Trophoblast cell (in vitro differentiated cells and primary cell): ENCODE measurements at regions not wholly inside any gene's neighbourhood (a gene's known extent, or its start where the extent isn't known, plus 50 kb on each side); places are given as distances from the start of the nearest gene placed in this dataset.
A peak's percentile ranks its signal among the peaks of the same experiment; 100 is the strongest.

ENCODE experiments used
- DNase-seq, 2 donors: peaks; one replicate each; pipeline ENCODE4 v3.0.0-alpha.2; 2016
- H2AFZ ChIP-seq: 2 replicates; pipeline ENCODE4 v1.6.1; 2013; ENCODE audit warnings: low read length, moderate library complexity, mild to moderate bottlenecking; ENCODE audit not compliant: insufficient read depth, poor library complexity
- H2AK5ac ChIP-seq: 2 replicates; pipeline ENCODE4 v1.6.1; 2013; ENCODE audit warnings: mild to moderate bottlenecking, low read length
- H2BK120ac ChIP-seq: 2 replicates; pipeline ENCODE4 v1.6.1; 2013; ENCODE audit warnings: low read length, mild to moderate bottlenecking, moderate library complexity; ENCODE audit not compliant: insufficient read depth, poor library complexity
- H2BK12ac ChIP-seq: 2 replicates; pipeline ENCODE4 v1.6.1; 2013; ENCODE audit warnings: mild to moderate bottlenecking, low read length, moderate library complexity
- H2BK5ac ChIP-seq: 2 replicates; pipeline ENCODE4 v1.6.1; 2013; ENCODE audit warnings: low read length, low read depth, moderate library complexity, mild to moderate bottlenecking; ENCODE audit not compliant: poor library complexity
- H3K14ac ChIP-seq: 2 replicates; pipeline ENCODE4 v1.6.1; 2013; ENCODE audit warnings: mild to moderate bottlenecking, low read length
- H3K18ac ChIP-seq: 2 replicates; pipeline ENCODE4 v1.6.1; 2013; ENCODE audit warnings: mild to moderate bottlenecking, low read length
- H3K23ac ChIP-seq: 2 replicates; pipeline ENCODE4 v1.6.1; 2013; ENCODE audit warnings: low read length
- H3K27ac ChIP-seq: 2 replicates; pipeline ENCODE4 v1.5.1; 2013; ENCODE audit warnings: low read depth, mild to moderate bottlenecking, inconsistent platforms, low read length, moderate library complexity
- H3K27me3 ChIP-seq: 2 replicates; pipeline ENCODE4 v1.6.1; 2013; ENCODE audit warnings: inconsistent platforms, mild to moderate bottlenecking, low read length, moderate library complexity; ENCODE audit not compliant: insufficient read depth
- H3K36me3 ChIP-seq, 2 experiments: 1 replicate in 1 of 2; 2 replicates in 1 of 2; pipeline ENCODE4 v1.6.1; 2013; ENCODE audit warnings: low read length in 2 of 2, mild to moderate bottlenecking in 2 of 2, moderate library complexity in 1 of 2; ENCODE audit not compliant: insufficient read depth in 2 of 2, control insufficient read depth in 1 of 2
- H3K4ac ChIP-seq: 2 replicates; pipeline ENCODE4 v1.6.1; 2013; ENCODE audit warnings: low read depth, mild to moderate bottlenecking, low read length, moderate library complexity
- H3K4me1 ChIP-seq, 2 experiments: 1 replicate in 1 of 2; 2 replicates in 1 of 2; pipeline ENCODE4 v1.6.1; 2013; ENCODE audit warnings: low read length in 2 of 2, mild to moderate bottlenecking in 2 of 2, moderate library complexity in 1 of 2; ENCODE audit not compliant: insufficient read depth in 2 of 2, control insufficient read depth in 1 of 2
- H3K4me2 ChIP-seq: 2 replicates; pipeline ENCODE4 v1.6.1; 2013; ENCODE audit warnings: inconsistent platforms, mild to moderate bottlenecking, low read length, moderate library complexity
- H3K4me3 ChIP-seq: 2 replicates; pipeline ENCODE4 v1.5.1; 2013; ENCODE audit warnings: mild to moderate bottlenecking, low read depth, low read length, inconsistent platforms
- H3K79me1 ChIP-seq: one replicate; pipeline ENCODE4 v1.6.1; 2013; ENCODE audit warnings: low read length
- H3K79me2 ChIP-seq: 2 replicates; pipeline ENCODE4 v1.6.1; 2013; ENCODE audit warnings: low read length, mild to moderate bottlenecking; ENCODE audit not compliant: control insufficient read depth, insufficient read depth, poor library complexity
- H3K9ac ChIP-seq: 2 replicates; pipeline ENCODE4 v1.6.1; 2013; ENCODE audit warnings: mild to moderate bottlenecking, low read length
- H3K9me3 ChIP-seq: 2 replicates; pipeline ENCODE4 v1.6.1; 2013; ENCODE audit warnings: low read depth, mild to moderate bottlenecking, control low read depth, inconsistent platforms, low read length; ENCODE audit not compliant: insufficient read depth
- H4K12ac ChIP-seq: 2 replicates; pipeline ENCODE4 v1.6.1; 2013; ENCODE audit warnings: low read depth, mild to moderate bottlenecking, low read length, moderate library complexity
- H4K8ac ChIP-seq: 2 replicates; pipeline ENCODE4 v1.6.1; 2013; ENCODE audit warnings: low read depth, mild to moderate bottlenecking, low read length, moderate library complexity
- H4K91ac ChIP-seq: one replicate; pipeline ENCODE4 v1.6.1; 2013; ENCODE audit warnings: low read depth, mild to moderate bottlenecking, low read length, moderate library complexity
- WGBS: extraction: QIAGEN DNeasy Blood & Tissue Kit; methylation state at CpG from one replicate; pipeline ENCODE4 v1.1.7; 2013; ENCODE audit warnings: missing lambda C conversion rate; ENCODE audit not compliant: insufficient read length, insufficient coverage; ENCODE audit errors: extremely low coverage; 5-methylcytosine and 5-hydroxymethylcytosine counted together

DNA sequence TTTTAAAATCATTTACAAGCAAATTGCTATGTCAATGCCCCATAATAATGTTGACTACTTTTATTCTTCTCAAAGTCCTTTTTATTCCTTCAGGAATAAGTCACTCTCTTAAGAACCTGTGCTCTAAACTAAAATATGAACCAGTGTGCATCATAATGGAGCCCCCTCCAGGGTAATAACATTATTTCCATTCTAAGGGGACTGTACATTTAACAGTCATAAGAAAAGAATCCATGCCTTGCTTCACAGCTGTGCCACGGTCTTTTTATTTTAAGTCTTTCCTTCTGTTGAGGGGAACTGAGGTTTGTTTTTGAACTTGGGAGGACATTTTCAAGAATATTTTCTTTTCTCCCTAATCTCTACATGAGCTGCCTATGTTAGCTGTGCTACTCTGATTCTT lies 297.6 kb downstream of the MAN2A1 start:
- Histone ChIP-seq H2AFZ (no peak overlapping the region), H3K27ac (no peak overlapping the region), H3K18ac (no peak overlapping the region), H4K91ac (no peak overlapping the region), H4K8ac (no peak overlapping the region), H3K79me2 (no peaks in the 10 kb centered on the region), H3K79me1 (no peaks in the 10 kb centered on the region), H3K4me1 (peaks cover 0 to 3% of the 10 kb centered on the region in 2 experiments), H3K23ac (no peak overlapping the region), H2BK5ac (no peak overlapping the region), H3K4me3 (no peak overlapping the region), H2BK120ac (no peak overlapping the region), H3K4me2 (no peak overlapping the region), H2BK12ac (no peak overlapping the region), H2AK5ac (no peak overlapping the region), H3K4ac (no peak overlapping the region), H3K36me3 (no peaks in the 10 kb centered on the region), H4K12ac (no peak overlapping the region), H3K27me3 (no peaks in the 10 kb centered on the region), H3K14ac (no peak overlapping the region), H3K9me3 (no peaks in the 10 kb centered on the region), H3K9ac (no peak overlapping the region)
- WGBS: no CpG with 5 or more reads among the region's 1 CpG
- DNase-seq: peak; percentile 13 to 66

- Histone ChIP-seq H2BK120ac (no peak overlapping the region), H2AK5ac (no peak overlapping the region), H3K36me3 (no peaks in the 10 kb centered on the region), H3K4me3 (no peak overlapping the region), H3K27me3 (no peaks in the 10 kb centered on the region), H4K12ac (no peak overlapping the region), H3K27ac (no peak overlapping the region), H2BK5ac (no peak overlapping the region), H3K9me3 (no peaks in the 10 kb centered on the region), H2BK12ac (no peak overlapping the region), H4K91ac (no peak overlapping the region), H3K9ac (no peak overlapping the region), H3K4ac (no peak overlapping the region), H3K4me2 (no peak overlapping the region), H2AFZ (no peak overlapping the region), H3K4me1 (peaks cover 0 to 3% of the 10 kb centered on the region in 2 experiments), H3K18ac (no peak overlapping the region), H3K14ac (no peak overlapping the region), H3K23ac (no peak overlapping the region), H3K79me2 (no peaks in the 10 kb centered on the region), H4K8ac (no peak overlapping the region), H3K79me1 (no peaks in the 10 kb centered on the region)
- WGBS: no CpG with 5 or more reads among the region's 2 CpGs
- DNase-seq: peak; percentile 12 to 68
These were observed 298.2 kb downstream of the MAN2A1 start for GRCh38 chr5:109987970-109988369.

DNA sequence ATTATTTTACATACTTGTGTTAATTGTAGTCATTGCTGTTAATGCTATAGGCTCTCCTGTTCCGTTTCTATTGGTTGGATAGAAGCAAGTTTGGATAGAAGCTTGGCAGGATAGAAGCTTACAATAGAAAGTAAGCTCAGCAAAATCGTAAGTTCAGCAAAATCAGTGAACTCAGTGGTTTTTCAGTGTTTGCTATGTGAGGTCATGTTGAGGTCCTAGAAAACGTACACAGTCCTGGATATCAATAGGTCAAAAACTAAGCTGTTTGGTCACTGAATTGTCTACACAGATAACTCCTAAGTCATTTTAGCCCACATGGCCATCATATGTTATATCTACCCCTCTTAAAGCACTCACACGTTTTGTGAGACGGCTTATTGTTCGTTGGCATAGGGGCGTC lies 299.4 kb downstream of the MAN2A1 start:
- H3K4me3 ChIP-seq: no peak overlapping the region
- H4K8ac ChIP-seq: no peak overlapping the region
- H2AFZ ChIP-seq: no peak overlapping the region
- no peak overlapping the region for H2BK5ac ChIP-seq
- H2AK5ac ChIP-seq: no peak overlapping the region
- H4K91ac ChIP-seq: no peak overlapping the region
- DNase-seq: no peak
- no peak overlapping the region for H3K18ac ChIP-seq
- no peak overlapping the region for H2BK12ac ChIP-seq
- no peak overlapping the region for H3K4ac ChIP-seq
- H3K4me2 ChIP-seq: no peak overlapping the region
- H3K79me1 ChIP-seq: no peaks in the 10 kb centered on the region
- H3K14ac ChIP-seq: no peak overlapping the region
- H3K79me2 ChIP-seq: no peaks in the 10 kb centered on the region
- H3K23ac ChIP-seq: no peak overlapping the region
- no CpG with 5 or more reads among the region's 7 CpGs for WGBS
- no peak overlapping the region for H2BK120ac ChIP-seq
- H4K12ac ChIP-seq: no peak overlapping the region
- H3K27ac ChIP-seq: no peak overlapping the region
- peaks cover 0 to 3% of the 10 kb centered on the region in 2 experiments for H3K4me1 ChIP-seq
- H3K27me3 ChIP-seq: no peaks in the 10 kb centered on the region
- H3K9me3 ChIP-seq: no peaks in the 10 kb centered on the region
- no peak overlapping the region for H3K9ac ChIP-seq
- H3K36me3 ChIP-seq: no peaks in the 10 kb centered on the region

DNA sequence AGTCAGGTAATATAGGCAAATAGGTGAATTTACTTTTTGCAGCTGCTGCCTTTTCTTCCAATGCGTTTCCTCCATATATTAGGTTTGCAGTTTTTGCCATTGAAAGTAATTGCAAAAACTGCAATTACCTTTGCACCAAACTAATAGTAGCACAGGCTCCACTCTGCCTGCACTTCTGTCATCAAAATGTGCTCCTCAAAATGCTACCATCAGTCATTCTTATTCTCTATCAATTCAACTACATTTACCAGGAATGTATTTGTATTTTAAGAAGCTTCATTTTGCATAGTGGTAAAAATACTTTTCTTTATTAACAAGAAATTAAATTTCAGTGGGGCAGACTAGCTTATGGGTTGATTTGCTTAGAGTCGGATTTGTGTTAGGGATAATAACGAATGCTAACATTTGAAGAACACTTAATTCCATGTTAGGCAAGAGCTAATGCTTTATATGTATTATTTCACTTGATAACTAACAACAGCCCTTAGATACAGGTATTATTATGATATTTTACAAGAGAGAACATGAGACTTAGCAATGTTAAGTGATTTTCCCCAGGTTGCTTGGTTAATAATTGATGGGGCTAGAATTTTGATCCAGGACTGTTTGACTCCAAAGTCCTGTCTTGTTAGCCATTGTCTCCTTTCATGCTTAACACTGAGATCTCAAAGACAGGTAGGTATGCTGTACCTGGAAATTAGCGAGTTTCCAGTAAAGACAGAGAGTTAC lies 300.4 kb downstream of the MAN2A1 start:
- WGBS: no CpG with 5 or more reads among the region's 4 CpGs

More for the DNA sequence above, 300.4 kb downstream of the MAN2A1 start:
- H3K4me3 ChIP-seq: no peak overlapping the region
- H4K91ac ChIP-seq: no peak overlapping the region
- H2AK5ac ChIP-seq: no peak overlapping the region
- H2BK12ac ChIP-seq: no peak overlapping the region
- no peaks in the 10 kb centered on the region for H3K79me2 ChIP-seq
- no peak overlapping the region for H2AFZ ChIP-seq
- no peaks in the 10 kb centered on the region for H3K36me3 ChIP-seq
- H3K4ac ChIP-seq: no peak overlapping the region
- H3K9ac ChIP-seq: no peak overlapping the region
- no peak overlapping the region for H4K8ac ChIP-seq
- no peaks in the 10 kb centered on the region for H3K79me1 ChIP-seq
- H3K4me1 ChIP-seq: peaks cover 0 to 3% of the 10 kb centered on the region in 2 experiments
- H3K18ac ChIP-seq: no peak overlapping the region
- no peak overlapping the region for H3K14ac ChIP-seq
- no peak overlapping the region for H4K12ac ChIP-seq
- H3K27me3 ChIP-seq: no peaks in the 10 kb centered on the region
- DNase-seq: no peak
- no peak overlapping the region for H3K27ac ChIP-seq
- no peak overlapping the region for H2BK120ac ChIP-seq
- no peak overlapping the region for H2BK5ac ChIP-seq
- H3K23ac ChIP-seq: no peak overlapping the region
- H3K4me2 ChIP-seq: no peak overlapping the region
- no peaks in the 10 kb centered on the region for H3K9me3 ChIP-seq
